PFSK-1 (cell line): ENCODE measurements at regions not wholly inside any gene's neighbourhood (a gene's known extent, or its start where the extent isn't known, plus 50 kb on each side); places are given as distances from the start of the nearest gene placed in this dataset.

ENCODE experiments used
- POLR2AphosphoS5 ChIP-seq: IDR thresholded peaks from 2 replicates; pipeline ENCODE4 v1.6.1; 2012; ENCODE audit warnings: low read depth, mild to moderate bottlenecking, control low read depth, low read length, moderate library complexity
- SIN3A ChIP-seq: IDR thresholded peaks from 2 replicates; pipeline ENCODE4 v1.6.1; 2012; ENCODE audit warnings: mild to moderate bottlenecking, low read length, moderate library complexity, borderline replicate concordance; ENCODE audit not compliant: insufficient read depth

- TF ChIP-seq POLR2AphosphoS5 (no peak), SIN3A (no peak)
Measured at GRCh38 chr3:5505163-5505562, 317.7 kb downstream of the EDEM1 start.
